WI38 (cell line): ENCODE measurements at regions not wholly inside any gene's neighbourhood (a gene's known extent, or its start where the extent isn't known, plus 50 kb on each side); places are given as distances from the start of the nearest gene placed in this dataset.

Experiments
- H3K4me3 ChIP-seq: 2 replicates; pipeline ENCODE4 v1.5.1; 2011; ENCODE audit warnings: low read depth, mild to moderate bottlenecking, control low read depth, low read length
- TF ChIP-seq, protein P1 (sequence below): IDR thresholded peaks from 2 replicates; pipeline ENCODE4 v1.5.1; 2012; ENCODE audit warnings: low read depth, mild to moderate bottlenecking, control low read depth, low read length

DNA sequence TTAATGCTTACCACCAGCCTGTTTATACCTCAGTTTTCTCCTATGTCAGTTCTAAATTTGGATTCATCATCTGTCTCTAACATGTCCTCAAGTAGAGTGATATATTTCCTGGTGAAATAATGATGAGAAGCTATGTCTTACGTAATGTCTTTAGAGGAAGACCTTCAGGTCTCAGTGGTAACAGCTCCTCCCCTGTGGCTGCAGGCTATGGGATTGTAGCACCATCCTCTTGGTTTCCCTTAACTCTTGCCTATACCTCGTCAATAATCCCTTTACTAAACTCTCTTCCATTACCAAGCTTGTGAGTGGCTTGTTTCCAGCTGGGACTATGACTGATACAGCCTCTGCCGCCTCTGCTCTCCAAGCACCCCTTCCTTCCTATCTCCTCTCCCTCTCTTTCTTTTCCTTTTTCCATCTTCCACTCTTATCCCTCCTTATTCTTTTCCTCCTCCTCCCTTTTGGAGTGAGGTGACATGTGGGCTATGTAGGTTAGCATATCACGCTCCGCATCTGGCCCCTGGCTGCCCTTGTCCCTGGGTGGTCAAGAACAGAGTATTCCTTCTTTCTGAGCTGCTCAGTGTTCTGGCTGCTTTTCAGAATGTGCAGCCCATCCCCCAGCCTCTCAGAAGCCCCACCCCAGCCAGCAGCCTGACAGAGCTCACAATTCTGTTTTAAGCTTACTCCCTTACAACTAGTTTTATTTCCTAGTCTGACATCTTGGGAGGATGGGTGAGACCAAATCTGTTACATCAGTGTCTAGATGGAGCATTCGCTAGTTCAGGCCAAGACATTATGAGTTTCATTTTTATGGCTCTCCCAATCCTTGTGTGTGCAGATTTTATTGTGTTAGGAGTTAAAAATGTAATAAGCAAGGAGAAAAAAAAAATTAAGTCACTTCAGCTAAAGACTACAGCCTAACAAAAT, 75.0 kb upstream of the RNU6-1 start:
- no peak overlapping the region for H3K4me3 ChIP-seq
- TF ChIP-seq, protein P1, sequence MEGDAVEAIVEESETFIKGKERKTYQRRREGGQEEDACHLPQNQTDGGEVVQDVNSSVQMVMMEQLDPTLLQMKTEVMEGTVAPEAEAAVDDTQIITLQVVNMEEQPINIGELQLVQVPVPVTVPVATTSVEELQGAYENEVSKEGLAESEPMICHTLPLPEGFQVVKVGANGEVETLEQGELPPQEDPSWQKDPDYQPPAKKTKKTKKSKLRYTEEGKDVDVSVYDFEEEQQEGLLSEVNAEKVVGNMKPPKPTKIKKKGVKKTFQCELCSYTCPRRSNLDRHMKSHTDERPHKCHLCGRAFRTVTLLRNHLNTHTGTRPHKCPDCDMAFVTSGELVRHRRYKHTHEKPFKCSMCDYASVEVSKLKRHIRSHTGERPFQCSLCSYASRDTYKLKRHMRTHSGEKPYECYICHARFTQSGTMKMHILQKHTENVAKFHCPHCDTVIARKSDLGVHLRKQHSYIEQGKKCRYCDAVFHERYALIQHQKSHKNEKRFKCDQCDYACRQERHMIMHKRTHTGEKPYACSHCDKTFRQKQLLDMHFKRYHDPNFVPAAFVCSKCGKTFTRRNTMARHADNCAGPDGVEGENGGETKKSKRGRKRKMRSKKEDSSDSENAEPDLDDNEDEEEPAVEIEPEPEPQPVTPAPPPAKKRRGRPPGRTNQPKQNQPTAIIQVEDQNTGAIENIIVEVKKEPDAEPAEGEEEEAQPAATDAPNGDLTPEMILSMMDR, result no peak

DNA sequence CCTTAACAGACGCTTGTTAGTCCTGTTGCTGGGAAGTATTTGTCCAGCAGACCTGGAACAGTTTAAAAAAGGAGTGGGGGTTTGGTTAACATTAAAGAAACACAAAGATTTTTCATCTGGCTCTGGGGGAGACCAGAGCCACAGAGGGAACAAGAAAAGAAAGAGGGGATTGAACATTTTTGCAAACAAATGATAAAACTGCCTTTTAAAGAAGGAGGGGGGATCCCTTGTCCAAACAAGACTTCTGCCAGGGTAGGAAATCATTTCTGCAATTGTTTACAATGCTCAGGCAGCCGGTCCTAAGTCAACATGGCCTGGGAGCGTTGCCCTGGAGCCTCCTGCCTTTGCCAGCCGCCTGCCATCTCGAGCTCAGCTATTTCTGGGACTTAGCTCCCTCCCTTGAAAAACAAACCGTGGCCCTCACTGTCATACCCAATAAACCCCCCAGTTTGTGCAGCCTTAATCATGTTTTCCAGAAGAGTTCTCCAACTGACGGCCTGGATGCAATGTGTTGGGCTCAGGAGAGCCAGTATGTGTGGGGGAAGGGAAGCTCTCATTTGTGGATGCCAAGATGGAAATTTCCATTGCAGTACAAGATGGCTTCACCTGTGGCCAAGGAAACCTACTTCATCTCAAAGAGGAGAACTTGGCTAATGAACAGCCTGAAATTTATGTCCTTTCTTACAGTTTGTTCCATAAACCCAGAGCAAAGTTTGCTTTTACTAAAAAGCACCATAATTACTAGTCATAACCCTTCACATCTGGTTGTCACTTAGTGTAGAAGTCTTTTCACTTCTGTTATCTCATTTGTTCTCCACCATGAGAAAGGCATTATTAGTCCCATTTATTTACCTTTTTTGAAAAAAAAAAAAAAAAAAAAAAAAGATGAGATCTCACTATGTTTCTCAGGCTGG, 75.9 kb upstream of the RNU6-1 start:
- H3K4me3 ChIP-seq, result no peak overlapping the region
- TF ChIP-seq, protein P1, result no peak

DNA sequence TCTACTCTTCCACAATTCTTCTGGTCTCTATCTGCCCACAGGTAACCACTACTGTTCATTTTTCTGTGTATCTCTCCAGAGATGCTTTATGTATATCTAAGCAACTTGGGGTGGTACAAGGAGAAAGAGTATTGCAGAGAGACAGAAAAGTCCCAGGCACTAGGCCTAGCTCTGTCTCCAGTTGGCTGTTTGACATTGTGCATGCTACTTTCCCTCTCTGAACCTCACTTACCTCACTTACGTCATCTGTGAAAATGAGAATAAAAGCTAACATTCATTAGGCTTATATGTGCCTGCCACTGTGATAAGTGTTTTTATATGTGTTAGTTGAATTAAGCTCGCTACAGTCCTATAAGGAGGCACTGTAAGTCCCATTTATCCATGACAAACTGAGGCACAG, 76.7 kb upstream of the RNU6-1 start:
- H3K4me3 ChIP-seq, result no peak overlapping the region
- TF ChIP-seq, protein P1, result no peak

DNA sequence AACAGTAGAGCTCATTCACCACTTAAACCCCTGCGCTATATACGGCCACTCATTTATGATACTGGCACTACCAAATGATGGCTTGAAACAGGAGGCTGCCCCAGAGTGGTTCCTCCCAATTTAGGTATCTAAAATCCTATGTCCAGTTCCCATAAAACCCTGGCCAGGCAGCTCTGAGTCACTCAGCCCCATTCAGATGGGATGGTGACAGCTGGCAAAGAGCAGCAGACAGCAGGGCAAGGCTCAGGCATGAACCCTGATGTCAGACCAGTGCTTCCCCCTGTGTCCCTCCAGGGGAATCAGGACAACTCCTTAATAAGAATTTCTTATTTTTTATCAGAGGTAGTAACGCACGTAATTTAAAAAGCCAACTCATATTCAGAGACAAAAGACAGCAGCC, 77.2 kb upstream of the RNU6-1 start:
- TF ChIP-seq, protein P1, result no peak
- H3K4me3 ChIP-seq, result no peak overlapping the region

DNA sequence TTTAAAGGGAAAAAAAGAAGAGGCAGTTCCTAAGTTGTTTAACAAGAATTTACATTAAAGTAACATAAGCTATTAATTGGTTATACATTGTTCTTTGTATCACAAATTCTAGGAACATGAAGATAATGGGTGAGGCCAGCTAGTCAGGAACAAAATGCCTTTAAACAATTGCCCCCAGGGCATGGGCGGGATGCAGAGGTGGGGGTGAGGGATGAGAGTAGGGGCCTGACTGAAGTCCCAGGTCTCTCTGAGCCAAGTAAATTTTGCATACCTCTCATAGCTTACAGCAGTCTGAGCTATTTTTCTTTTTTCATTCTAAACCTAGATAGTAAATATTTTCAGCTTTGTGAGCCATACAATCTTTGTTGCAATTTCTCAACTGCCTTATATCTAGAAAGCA, 77.8 kb upstream of the RNU6-1 start:
- TF ChIP-seq, protein P1, result no peak
- no peak overlapping the region for H3K4me3 ChIP-seq

DNA sequence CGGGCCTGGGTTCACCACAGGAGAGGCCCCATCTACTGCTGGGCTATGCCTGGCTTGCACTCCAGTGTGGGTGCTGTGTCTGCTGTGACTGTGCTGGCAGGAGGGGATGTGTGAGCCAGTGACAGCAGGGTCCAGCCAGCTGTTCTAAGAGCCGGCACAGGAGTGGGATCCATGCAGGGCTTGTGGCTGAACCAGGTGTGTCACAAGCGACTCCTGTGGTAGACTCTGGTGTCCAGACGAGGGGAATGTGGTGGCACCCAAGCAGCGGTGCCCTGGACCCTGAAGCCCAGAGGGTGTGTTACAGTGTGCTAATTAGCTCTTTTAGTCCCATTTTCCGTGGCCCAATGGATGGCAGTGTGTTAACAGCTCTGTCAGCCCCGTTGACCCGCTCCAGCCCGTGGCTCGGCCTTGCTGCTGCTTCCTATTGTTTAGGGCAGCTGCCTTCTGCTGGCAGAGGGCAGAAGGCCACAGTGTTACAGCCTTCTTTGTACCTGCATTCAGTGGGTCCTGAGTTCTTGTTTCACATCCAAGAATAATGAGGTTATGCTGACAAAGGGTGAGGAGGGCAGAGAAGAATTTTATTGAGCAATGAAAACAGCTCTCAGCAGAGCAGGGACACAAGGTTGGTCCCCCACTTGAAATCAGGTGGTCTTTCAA, 78.5 kb upstream of the RNU6-1 start:
- H3K4me3 ChIP-seq, result no peak overlapping the region
- TF ChIP-seq, protein P1, result no peak
